ENCODE measurements at regions not wholly inside any gene's neighbourhood (a gene's known extent, or its start where the extent isn't known, plus 50 kb on each side); places are given as distances from the start of the nearest gene placed in this dataset.

DNA sequence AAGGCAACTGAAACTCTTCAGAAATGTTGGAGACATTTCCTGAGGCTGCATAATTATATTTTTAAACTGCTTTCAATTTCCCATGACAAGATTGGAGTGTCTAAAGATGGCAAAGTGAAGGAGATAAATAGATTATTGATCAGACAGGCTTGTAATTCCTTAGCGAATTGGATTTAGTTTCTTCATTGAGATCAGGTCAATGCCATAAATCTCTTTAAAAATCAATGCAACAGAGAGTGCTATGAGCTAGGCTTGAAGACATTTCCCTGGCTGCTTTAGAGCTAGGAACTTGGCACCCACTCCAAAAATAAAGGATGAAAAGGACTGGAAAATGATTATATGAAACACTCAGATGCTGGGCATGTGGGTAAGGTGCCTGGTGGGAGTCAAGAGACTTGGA, 828.4 kb downstream of the TLR4 start:
- no peak for DNase-seq

DNA sequence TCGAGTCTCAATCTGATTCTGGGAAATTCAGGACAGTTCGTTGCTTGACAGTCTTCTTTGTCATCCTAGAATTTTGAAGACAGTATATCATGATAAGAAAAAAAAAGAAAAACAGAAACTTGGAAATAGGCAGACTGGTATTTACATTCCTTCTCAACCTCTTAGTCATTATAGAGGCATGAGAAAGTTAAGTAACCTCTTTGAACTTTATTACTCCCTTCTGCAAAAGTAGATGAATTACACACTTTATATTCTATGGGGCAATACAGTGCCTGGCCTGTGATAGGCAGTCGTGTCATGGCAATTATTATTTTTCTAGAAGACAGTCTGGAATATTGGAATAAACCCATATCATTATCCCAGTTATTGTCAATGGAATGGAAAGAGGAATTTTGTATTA, 828.9 kb downstream of the TLR4 start:
- DNase-seq, result no peak

DNA sequence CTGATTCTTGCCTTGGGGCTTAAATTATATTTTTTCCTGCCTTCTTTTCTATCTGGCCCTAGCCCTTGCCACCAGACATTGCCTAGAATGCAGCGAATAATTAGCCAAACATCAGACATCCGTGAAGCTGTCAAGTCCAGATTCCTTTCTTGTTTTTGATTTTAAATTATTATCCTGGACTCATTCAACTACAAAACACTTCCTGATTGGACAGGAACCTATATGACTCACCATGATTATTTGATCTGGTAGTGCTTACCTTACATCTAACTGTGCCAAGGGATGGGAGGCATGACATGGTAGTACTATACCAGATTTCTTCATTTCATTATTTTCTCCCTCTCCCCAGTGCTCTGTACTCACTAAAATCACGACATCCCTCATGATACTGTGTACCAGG, 829.6 kb downstream of the TLR4 start:
- DNase-seq, result no peak

DNA sequence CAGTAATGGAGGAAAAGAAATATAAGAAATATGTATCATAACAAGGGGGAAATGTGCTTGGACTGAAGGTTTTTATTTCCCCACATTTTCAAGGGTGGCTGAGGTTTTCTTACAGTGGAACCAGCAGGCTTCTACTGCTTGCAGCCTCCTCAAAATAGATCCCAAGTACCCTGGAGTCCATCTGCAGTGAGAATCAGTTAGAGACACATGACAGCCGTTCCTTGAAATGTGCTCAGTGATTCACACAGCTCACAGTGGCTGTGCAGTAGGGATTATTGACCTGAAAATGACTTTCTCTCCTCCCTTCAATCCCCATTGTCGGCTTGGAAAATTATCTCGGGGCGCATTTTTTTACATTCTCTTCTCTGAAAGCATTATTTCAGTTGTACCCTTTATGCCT, 832.0 kb downstream of the TLR4 start:
- no peak for DNase-seq

DNA sequence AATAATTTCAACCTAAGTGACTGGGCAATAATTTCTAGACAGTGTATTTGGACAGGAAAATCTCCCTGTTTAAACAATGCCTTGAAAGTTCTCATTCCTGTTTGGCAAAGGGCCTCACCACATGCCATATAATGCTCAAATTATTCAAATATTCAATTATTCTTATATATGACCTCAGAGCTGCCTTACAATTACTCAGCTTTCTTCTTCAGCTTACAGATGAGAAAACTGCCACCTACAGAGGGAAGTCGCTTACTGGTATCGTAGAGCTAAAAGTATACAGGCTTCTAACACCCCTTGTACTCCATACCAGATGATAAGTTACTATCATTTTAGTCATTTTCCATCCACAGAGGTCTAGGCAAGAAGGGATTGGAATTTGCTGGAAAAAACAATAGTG, 830.3 kb downstream of the BRINP1 start:
- DNase-seq, result no peak

DNA sequence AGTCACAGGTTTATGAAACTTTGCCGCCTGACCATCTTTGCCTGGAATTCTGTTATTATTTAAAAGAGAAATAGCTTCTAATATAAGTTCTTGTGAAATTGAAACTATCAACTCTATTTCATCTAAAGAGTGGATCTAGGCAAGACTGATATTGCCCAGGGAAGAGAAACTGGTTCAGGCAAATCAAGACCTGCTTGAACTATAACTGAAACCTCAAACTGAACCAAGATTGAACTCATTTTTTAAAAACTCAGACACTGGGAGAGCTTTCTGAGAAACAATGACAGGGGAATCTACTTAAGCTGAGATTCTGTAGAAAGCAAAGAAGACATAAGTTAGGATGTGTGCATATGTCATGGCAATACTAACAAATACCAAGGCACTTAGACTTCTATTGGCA, 815.8 kb downstream of the BRINP1 start:
- no peak for DNase-seq

DNA sequence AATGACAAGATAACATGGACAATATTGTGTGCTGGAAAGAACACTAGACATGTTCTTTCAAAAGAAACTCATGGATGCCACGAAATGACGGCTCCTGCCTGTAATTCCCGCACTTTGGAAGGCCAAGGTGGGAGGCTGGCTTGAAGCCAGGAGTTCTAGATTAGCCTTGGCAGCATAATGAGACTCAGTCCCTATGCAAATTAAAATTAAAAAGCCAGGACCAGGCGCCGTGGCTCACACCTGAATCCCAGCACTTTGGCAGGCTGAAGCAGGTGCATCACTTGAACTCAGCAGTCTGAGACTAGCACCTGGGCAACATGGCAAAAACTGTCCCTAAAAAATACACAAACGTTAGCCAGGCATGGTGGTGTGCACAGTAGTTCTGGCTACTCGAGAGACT, 814.2 kb downstream of the BRINP1 start:
- DNase-seq, result no peak

DNA sequence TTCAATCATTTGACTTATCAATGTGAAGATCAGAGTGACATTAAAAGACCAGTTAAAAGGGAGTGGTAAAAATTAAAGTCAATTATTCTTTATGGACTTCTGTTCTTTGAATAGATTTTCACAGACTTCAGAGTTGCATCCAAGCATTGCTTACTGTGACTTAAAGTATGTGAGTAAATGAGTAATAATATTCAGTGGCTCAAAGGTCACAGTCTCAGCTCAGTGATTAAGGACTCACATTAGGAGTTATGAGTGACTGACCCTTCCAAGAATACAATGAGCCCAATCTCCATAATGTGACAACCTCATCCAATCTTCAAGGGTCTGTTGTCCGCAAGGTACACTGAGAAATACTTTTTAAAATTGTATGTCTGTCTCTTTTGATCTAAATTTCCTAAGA, 811.2 kb downstream of the BRINP1 start:
- DNase-seq, result no peak

DNA sequence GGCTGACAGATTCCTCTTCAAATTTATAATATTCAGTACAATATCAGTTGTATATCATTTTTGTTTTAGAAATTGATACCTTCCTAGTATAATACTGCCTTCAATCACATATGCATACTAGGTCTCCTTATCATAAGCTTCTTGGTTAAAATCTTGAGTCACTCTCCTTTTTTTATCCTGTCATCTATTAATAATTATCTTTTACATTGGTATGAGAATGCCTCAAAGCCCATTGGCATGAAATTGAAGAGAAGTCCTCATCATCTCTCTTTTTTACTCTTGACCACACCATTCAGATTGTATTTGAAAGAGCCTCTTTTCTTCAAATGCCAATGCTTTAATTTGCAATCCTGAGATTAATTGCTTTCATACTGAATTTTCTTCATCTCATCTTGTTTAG, 810.3 kb downstream of the BRINP1 start:
- no peak for DNase-seq

DNA sequence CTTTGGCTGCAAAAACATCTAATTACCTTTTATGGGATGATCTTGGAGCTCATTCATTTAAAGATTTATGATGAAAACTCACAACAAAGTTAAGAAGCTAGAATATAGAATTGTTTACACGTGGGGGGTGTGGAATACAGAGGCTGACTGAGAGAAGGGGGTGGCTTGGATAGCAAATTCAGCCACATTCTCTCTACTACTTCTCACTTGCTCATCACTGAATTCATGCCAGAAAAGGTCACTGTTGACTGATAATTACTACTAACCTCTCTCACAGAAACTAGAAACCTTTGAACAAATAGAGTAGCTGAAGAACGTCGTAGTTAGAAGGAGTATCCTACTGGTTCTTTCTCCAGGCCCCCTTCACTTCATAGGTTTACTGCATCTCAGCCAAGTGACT, 808.2 kb downstream of the BRINP1 start:
- DNase-seq, result no peak

DNA sequence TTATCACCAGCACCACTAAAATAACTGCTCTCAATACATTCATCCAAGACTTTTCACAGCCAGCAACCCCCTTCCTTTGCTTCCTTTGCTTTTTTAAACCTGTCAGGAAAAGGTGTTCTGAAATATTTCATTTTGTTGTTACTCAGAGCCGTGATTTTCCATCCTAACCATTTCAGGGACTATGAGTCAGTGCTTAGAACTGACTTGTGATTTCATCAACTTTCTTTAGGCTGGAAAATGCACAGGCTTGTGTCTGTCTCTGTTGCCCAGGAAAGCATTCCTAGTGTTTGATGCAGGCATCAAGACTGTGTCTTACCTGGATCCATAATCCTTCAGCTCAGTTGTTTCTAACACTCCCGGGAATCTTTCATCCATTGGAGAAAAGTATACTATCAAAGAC, 805.6 kb downstream of the BRINP1 start:
- no peak for DNase-seq

DNA sequence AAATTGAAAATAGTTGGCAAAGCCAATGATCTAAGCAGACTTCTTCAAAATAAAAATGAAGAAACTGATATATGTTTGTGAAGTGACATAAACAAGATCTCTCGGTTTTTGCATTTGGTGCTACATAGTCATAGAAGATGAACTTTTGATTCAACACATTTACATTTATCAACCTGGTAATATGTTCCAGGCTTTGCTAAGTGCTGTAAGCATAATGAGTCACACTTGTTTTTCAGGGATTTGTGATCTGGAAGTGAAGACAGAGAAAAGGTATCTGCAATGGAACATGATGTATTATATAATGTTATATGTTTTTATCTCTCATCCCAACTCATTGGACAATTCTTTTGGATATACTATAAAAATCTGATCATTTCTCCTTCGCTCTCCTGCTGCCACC, 801.4 kb downstream of the BRINP1 start:
- DNase-seq, result no peak

DNA sequence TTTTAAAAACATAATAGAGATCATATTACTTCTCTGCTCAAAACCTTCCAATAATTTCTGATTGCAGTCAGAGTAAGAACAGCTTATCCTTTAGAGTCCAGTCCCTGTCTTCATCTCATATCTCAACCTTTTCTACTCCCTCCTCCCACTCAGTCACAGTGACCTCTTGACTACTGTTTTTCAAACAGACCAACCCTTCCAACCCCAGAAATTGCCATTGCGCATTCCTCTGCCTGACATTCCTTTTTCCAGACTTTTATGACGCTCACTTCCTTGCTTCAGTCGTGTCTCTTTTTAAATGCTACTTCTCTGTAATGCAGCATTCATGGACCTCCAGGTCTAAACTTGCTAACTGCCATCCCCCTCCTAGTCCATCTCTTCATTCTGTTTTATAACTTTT, 800.5 kb downstream of the BRINP1 start:
- no peak for DNase-seq

DNA sequence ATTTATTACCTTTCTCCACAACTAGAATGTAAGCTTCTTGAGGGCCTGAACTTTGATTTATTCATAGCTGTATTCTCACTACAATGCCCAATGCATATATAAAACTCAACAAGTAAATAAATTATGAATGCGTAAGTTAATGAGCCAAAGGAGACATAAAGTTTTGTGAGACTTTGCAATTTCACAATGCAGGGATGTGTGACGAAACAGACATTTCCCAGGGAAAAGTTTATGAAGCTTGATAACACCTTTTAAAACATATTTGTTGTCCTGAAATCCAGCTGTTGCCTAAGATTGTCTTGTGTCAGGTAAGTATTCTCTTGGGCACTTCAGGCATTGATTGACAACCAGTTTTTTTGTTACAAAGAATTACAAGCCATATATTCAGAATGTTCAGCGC, 800.1 kb downstream of the BRINP1 start:
- no peak for DNase-seq

DNA sequence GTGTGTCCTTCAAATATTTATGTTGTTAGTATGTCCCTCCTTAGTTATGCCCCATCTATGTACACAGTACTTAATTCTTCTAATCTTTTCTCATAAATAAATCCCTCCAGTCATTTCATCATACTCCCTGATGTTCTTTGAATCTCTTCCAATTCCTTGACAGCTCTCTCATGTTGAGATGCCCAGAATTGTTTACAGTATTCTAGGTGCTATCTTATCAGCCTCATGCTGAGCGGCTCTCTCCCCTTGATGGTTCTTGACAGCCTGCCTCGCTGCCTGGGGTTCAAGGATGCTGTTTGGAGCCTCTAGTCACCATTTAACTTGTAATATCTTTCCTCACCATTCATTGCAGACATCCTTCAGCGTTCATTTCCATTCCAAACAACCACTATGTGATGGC, 799.2 kb downstream of the BRINP1 start:
- DNase-seq, result no peak

DNA sequence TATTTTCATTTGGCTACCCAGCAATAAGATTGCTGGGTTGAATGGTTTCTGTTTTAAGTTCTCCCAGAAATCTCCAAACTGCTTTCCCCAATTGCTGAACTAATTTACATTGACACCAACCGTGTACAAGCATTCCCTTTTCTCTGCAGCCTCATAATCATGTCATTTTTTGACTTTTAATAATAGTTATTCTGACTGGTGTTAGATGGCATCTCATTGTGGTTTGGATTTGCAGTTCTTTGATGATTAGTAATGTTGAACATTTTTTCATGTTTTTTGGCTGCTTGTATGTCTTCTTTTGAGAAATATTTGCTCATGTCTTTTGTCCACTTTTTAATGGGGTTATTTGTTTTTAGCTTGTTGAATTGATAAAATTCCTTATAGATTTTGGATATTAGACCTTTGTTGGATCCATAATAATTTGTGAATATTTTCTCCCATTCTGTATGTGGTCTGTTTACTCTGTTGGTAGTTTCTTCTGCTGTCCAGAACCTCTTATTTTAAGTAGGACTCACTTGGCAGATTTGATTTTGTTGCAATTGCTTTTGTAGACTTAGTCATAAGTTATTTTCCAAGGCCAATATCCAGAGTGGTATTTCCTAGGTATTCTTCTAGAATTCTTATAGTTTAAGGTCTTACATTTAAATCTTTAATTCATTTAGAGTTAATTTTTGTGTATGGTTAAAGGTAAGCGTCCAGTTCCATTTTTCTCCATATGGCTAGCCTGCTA, 793.7 kb downstream of the BRINP1 start:
- DNase-seq, result no peak

DNA sequence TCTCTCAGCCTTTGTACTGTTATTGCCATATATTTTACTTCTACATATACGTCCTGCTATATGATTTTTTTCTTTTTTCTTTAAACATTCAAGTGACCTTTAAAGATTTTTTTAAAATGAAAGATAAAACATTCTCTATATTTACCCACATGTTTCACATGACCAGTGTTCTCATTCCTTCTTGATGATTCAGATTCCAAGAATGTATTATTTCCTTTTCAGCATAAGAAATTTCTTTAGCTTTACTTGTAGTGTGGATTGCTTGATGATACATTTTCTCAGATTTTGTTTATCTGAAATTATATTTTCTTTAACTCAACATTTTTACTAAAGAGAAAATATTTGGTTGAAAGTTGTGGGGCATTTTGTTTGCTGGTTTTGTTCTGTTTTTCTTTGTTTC, 792.1 kb downstream of the BRINP1 start:
- DNase-seq, result no peak

DNA sequence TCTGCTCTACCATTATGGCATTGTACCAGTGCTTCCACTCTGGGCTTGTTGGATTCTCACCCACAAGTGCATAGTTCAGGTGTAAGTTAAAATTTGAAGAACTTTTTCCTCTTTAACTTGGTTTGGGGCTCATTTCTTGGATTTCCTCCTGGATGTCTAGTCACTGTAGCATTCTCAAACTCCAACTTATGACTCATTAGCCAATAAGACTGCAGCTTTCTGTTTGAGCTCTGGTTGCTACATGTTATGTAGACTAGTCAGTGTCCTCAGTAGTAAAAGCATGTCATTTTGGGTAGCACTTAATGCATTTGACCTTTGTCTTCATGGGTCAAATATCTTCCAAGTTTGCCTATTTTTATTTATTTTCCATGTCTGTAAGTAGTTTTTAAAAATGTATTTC, 790.8 kb downstream of the BRINP1 start:
- no peak for DNase-seq

DNA sequence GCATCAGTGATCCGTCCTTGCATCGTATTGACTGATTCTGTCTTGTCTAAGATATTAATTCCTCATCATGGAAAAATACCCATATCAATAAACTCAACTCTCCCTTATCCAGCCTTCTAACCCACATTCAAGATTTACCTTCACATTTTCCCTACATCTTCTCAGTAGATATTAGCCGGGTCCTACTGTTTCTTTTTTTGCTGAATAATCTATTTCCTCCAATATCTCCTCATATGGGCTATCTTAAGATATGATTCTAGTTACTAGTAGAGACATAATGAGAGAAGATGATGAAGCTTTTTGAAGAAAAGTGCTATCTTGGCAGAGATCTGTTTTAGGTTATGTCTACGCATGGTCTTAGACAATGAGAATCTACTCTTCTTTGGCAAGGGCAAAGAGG, 785.8 kb downstream of the BRINP1 start:
- DNase-seq, result no peak

DNA sequence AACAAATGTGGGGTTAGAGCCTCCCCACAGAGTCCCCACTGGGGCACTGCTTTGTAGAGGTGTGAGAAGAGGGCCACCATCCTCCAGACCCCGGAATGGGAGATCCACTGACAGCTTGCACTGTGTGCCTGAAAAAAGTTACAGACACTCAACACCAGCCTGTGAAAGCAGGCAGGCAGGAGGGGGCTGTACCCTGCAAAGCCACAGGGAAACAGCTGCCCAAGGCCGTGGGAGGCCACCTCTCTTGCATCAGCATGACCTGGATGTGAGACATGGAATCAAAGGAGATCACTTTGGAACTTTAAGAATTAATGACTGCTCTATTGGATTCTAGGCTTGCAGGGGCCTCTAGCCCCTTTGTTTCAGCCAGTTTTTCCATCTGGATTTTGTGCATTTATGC, 782.3 kb downstream of the BRINP1 start:
- no peak for DNase-seq

DNA sequence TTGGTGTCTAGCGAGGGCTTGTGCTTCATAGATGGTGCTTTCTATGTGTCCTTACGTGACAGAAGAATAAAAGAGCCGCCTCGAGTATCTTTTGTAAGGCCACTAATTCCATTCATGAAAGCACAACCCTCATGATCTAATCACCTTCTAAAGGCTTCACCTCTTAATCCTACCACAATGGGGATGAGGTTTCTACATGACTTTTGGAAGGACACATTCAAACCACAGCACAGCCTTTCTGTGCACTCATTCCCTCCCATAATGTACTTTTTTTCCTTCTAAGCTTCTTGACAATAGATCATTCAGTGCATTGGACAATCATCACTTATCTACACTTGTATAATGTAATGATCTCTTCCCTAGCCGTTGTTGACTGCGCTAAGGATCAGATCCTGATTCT, 774.8 kb downstream of the BRINP1 start:
- DNase-seq, result no peak

DNA sequence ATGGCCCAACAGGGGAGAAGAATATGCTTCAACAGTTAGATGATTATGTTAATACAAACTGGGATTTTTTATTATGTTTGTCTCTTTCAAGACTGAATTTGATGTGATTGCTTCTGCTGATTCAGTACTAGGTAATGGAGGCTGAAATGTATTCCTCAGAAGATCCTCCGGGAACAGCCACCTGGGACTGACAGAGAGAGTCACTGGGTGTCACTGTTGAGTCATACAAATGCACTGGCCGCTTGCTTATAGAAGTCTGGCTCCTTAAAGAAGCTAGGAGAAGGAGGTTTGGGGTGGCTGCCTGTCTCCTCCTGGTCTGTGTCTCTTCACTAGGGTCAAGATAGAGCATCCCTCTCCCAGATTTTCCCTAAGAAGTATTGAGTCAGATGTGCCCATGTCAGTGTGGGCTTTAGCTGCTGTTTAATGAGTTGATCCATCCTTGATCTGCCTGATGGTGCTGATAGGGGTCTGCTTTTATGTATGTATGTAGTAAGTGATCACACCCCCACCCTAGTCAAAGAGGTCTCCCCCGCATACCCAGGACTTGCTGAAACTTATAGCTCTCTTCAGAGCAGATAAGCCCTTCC, 773.4 kb downstream of the BRINP1 start:
- no peak for DNase-seq

DNA sequence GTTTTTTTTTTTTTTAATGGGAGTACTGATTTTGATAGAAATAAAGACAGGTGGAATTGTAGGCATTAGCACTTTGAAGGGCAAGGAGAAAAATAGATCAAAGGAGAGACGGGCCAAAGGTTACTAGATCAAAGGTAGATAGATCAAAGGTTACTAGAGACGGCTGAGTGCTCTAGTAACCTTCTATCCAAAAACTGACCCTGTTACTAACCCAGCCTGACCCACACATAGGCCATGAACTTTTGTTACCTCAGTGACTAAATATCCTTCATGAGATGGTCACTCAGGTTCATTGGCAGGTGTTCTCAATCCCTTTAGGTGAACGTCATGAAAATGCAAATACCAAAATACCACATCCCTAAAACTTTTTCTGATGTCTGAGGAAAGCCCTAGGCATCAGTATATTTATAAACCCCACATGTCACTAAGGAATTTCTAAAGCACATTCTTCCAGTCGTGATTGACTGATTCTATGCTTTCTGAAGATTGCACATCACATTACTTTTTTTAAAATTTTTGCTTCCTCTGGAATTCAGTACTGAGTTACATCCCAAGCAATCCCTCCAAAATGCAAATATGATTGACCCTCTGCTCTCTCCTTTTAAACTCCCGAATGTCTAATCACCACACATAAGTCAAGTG, 772.7 kb downstream of the BRINP1 start:
- DNase-seq, result no peak

DNA sequence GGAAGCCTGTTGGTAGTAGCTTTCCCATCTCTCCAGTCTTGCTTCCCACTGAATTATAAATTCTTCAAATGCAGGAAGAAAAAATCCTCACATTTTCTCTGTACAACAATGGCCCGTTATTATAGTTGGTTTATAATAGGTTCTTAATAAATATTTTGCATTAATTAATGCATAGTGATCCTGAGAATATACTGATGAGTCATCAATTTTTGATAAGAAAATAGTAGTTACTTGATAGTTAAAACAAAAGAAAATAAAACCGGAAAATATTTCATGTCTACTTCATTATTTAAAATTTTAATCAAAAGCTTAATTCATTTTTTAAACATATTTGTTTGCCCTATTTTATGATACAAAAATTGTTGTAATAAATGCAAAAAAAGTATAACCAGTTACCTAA, 762.6 kb downstream of the BRINP1 start:
- no peak for DNase-seq
